Activated T-helper 9 cell treated with anti-CD3 and anti-CD28 coated beads, Interleukin-2, amount 50 U/mL, for 16 hours (primary cell): ENCODE measurements at regions not wholly inside any gene's neighbourhood (a gene's known extent, or its start where the extent isn't known, plus 50 kb on each side); places are given as distances from the start of the nearest gene placed in this dataset.
"Not testable (repeated sequence)": the region's sequence is repeated elsewhere in the genome, so short reads cannot be mapped to it uniquely, and the experiment has no call there.

Source experiments
- DNase-seq: peaks from one replicate; pipeline ENCODE4 v3.0.0-alpha.2; 2020; ENCODE audit warnings: low read depth

- no peak for DNase-seq
Observed at GRCh38 chr14:87815121-87815520, 177.9 kb downstream of the GALC start.

- no peak for DNase-seq
Observed at GRCh38 chr14:87813686-87814085, 179.3 kb downstream of the GALC start.

GRCh38 chr14:87813211-87813610, 179.8 kb downstream of the GALC start:
- DNase-seq = no peak

GRCh38 chr14:87811246-87811645, 181.7 kb downstream of the GALC start:
- no peak for DNase-seq

- DNase-seq = no peak
Observed at GRCh38 chr14:87810711-87811110, 182.3 kb downstream of the GALC start.

DNA sequence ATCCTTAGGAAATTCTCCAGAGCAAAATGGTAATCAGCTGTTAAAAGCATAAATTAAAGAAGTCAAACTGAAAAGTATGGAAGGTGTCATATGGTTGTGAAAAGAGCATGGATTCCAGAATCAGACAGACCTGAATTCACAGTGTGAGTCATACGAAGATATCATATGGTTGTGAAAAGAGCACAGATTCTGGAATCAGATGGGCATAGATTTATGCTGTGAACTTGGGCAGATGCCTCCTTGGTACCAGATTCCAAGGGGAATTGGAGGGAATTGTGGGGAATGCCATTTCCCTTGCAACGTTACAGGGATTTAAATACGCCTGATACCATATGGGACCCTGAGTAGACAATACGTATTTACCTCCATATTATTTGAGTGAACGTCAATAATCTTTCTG, 183.7 kb downstream of the GALC start:
- DNase-seq = no peak

GRCh38 chr14:87805315-87805723, 187.7 kb downstream of the GALC start:
- peak; percentile 31 for DNase-seq

DNA sequence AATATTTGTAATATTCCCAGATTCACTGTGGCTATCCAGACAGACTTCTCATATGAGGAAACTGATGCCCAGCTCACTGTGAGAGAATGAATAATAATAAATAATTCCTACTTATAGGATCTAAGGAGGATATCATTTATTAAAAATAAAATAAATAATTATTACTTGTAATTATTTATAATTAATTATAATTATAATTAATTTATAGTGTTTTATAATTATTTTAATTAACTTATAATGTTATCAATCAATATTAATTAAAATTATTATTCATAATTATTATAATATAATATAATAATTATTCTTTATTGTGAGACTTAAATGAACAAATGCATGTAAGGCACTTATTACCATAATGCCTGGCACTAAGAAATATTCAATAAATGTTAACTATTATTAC, 192.8 kb downstream of the GALC start:
- no peak for DNase-seq

DNA sequence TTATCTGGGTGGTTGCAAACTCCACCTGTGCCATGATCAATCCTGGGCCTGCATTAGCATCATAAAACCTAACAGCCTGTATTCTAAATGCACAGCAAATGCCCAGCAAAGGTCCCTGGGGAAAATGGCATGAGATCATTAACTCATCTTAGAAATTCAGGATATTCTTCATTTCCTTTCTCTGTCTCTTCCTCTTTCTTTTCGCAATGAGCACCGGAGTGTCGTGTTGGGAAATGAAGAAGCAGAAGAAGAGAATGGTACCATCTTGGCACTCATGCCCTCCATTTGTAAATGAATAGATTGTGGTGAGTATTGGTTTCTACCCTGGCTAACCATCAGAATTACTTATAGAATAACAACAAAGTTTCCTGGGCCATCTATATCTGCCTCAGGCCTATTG, 193.6 kb downstream of the GALC start:
- DNase-seq = no peak

GRCh38 chr14:87797001-87797400, 196.0 kb downstream of the GALC start:
- no peak for DNase-seq

- DNase-seq = no peak
Observed at GRCh38 chr14:87794561-87794960, 198.4 kb downstream of the GALC start.

GRCh38 chr14:87785897-87786296, 207.1 kb downstream of the GALC start:
- DNase-seq = no peak

GRCh38 chr14:87784386-87784785, 208.6 kb downstream of the GALC start:
- DNase-seq = no peak

- DNase-seq = no peak
Observed at GRCh38 chr14:87783071-87783470, 209.9 kb downstream of the GALC start.

- no peak for DNase-seq
Observed at GRCh38 chr14:87772854-87773253, 220.1 kb downstream of the GALC start.

GRCh38 chr14:87767567-87767901, 225.4 kb downstream of the GALC start:
- DNase-seq = no peak

DNA sequence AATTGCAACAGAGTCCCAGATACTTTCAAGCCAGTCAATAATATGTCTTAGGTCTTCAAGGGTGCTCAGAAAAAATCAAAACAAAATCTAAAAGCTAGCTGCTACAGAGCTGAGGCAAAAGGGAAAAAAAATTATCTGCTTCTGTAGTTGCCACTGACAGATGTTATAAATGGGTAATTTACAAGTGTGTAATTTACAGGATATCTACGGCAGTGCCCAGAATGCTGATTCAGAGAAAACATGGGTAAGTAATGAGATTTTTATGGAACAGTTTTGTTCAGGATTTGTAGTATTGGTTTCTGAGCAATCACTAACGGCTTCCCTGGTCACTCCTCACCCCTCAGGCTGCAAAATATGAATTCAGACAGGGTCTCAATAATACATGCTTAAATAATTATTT, 234.1 kb downstream of the GALC start:
- DNase-seq = no peak

GRCh38 chr14:87756661-87757060, 236.3 kb downstream of the GALC start:
- no peak for DNase-seq

GRCh38 chr14:87754520-87755223, 238.3 kb downstream of the GALC start:
- DNase-seq = no peak

GRCh38 chr14:87748558-87748957, 244.4 kb downstream of the GALC start:
- no peak for DNase-seq

DNA sequence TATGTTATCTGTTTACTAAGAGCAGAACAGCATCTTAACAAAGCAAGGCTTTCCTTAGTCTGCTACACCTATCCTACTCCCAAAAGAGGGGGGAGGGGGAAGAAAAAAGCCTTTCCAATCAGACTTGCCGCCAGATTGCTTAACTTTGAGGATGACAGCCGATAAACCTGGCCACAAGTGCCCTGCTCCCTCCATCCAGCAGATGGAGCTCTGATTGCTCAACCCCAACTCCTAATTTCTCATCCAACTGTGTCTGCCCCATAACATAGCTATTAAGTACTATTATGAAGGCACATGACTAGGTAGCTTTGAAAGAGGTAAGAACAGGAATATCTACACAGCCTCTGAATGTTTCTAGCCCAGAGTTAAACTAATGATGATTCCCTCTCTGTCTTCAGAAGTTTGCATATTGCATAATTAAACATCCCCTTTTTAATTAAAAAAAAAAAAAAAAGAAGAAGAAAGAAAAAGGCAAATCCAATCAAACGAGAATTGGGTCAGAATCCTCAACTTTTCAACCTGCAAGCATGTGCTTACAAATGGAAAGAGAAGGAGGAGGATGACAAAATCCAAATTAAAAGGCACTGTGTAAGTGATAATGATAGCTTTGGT, 247.4 kb downstream of the GALC start:
- no peak for DNase-seq

GRCh38 chr14:87734577-87735360, 258.2 kb downstream of the GALC start:
- DNase-seq = not testable (repeated sequence)

DNA sequence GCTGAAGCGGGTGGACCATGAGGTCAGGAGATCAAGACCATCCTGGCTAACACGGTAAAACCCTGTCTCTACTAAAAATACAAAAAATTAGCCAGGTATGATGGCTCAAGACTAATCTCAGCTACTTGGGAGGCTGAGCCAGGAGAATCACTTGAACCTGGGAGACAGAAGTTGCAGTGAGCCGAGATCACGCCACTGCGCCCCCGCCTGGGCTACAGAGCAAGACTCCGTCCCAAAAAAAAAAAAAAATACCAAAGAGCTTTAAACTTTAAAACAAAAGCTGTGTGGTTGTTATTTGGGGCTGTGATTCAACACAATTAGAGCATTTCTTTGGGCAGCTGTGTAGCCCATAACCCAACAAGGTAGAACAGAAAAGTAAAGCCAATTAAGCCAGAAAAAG, 259.9 kb downstream of the GALC start:
- DNase-seq = not testable (repeated sequence)
